ENCODE measurements at regions not wholly inside any gene's neighbourhood (a gene's known extent, or its start where the extent isn't known, plus 50 kb on each side); places are given as distances from the start of the nearest gene placed in this dataset.

GRCh38 chr14:44297437-44297836, 209.6 kb downstream of the FSCB start:
- no peak for DNase-seq (ENCODE audit: low read depth, low spot score)

GRCh38 chr14:44291366-44291915, 215.6 kb downstream of the FSCB start:
- DNase-seq (ENCODE audit: low read depth, low spot score): no peak

- no peak for DNase-seq (ENCODE audit: low read depth, low spot score)
Observed at GRCh38 chr14:44287858-44288257, 219.2 kb downstream of the FSCB start.

- no peak for DNase-seq (ENCODE audit: low read depth, low spot score)
Observed at GRCh38 chr14:44286201-44286600, 220.9 kb downstream of the FSCB start.

GRCh38 chr14:44283836-44284235, 223.2 kb downstream of the FSCB start:
- DNase-seq (ENCODE audit: low read depth, low spot score): no peak

- no peak for DNase-seq (ENCODE audit: low read depth, low spot score)
Observed at GRCh38 chr14:44279357-44279756, 227.7 kb downstream of the FSCB start.

GRCh38 chr14:44271637-44272036, 235.4 kb downstream of the FSCB start:
- DNase-seq (ENCODE audit: low read depth, low spot score): no peak

GRCh38 chr14:44271006-44271405, 236.1 kb downstream of the FSCB start:
- DNase-seq (ENCODE audit: low read depth, low spot score): no peak

GRCh38 chr14:44265246-44265645, 241.8 kb downstream of the FSCB start:
- DNase-seq (ENCODE audit: low read depth, low spot score): no peak

- no peak for DNase-seq (ENCODE audit: low read depth, low spot score)
Observed at GRCh38 chr14:44215660-44216059, 291.4 kb downstream of the FSCB start.

- no peak for DNase-seq (ENCODE audit: low read depth, low spot score)
Observed at GRCh38 chr14:44211718-44212117, 295.4 kb downstream of the FSCB start.

- no peak for DNase-seq (ENCODE audit: low read depth, low spot score)
Observed at GRCh38 chr14:44204061-44204835, 302.8 kb downstream of the FSCB start.

GRCh38 chr14:44180975-44181374, 326.1 kb downstream of the FSCB start:
- DNase-seq (ENCODE audit: low read depth, low spot score): no peak

GRCh38 chr14:44170556-44170955, 336.5 kb downstream of the FSCB start:
- DNase-seq (ENCODE audit: low read depth, low spot score): no peak

GRCh38 chr14:44170101-44170500, 337.0 kb downstream of the FSCB start:
- DNase-seq (ENCODE audit: low read depth, low spot score): no peak

- DNase-seq (ENCODE audit: low read depth, low spot score): no peak
Observed at GRCh38 chr14:44168566-44168965, 338.5 kb downstream of the FSCB start.

GRCh38 chr14:44166611-44167010, 340.5 kb downstream of the FSCB start:
- no peak for DNase-seq (ENCODE audit: low read depth, low spot score)

- DNase-seq (ENCODE audit: low read depth, low spot score): no peak
Observed at GRCh38 chr14:44165936-44166335, 341.1 kb downstream of the FSCB start.

- no peak for DNase-seq (ENCODE audit: low read depth, low spot score)
Observed at GRCh38 chr14:44165286-44165685, 341.8 kb downstream of the FSCB start.

GRCh38 chr14:44163946-44164345, 343.1 kb downstream of the FSCB start:
- DNase-seq (ENCODE audit: low read depth, low spot score): no peak

- no peak for DNase-seq (ENCODE audit: low read depth, low spot score)
Observed at GRCh38 chr14:44162197-44162596, 344.9 kb downstream of the FSCB start.

- no peak for DNase-seq (ENCODE audit: low read depth, low spot score)
Observed at GRCh38 chr14:44154874-44155273, 352.2 kb downstream of the FSCB start.

- no peak for DNase-seq (ENCODE audit: low read depth, low spot score)
Observed at GRCh38 chr14:44154446-44154845, 352.6 kb downstream of the FSCB start.
